ENCODE measurements at regions not wholly inside any gene's neighbourhood (a gene's known extent, or its start where the extent isn't known, plus 50 kb on each side); places are given as distances from the start of the nearest gene placed in this dataset.

- no peak for TF ChIP-seq CTCF (IDR thresholded peaks at IDR 0.05)
Observed at GRCh38 chr2:66889632-66889882, 454.6 kb downstream of the MEIS1 start.

GRCh38 chr2:66890166-66890742 is 455.3 kb downstream of the MEIS1 start:
- no peak overlapping the region for H3K27ac Mint-ChIP-seq
- no peaks in the 10 kb centered on the region for H3K27me3 Mint-ChIP-seq (ENCODE audit: low read depth, poor library complexity)

More at GRCh38 chr2:66889632-66889882, 454.6 kb downstream of the MEIS1 start:
- H3K27ac Mint-ChIP-seq: no peak overlapping the region
- peaks cover 9% of the 10 kb centered on the region for H3K9me3 Mint-ChIP-seq
- no peaks in the 10 kb centered on the region for H3K27me3 Mint-ChIP-seq (ENCODE audit: low read depth, poor library complexity)
- DNase-seq: no peak
- H3K4me3 Mint-ChIP-seq: no peak overlapping the region
- H3K4me1 Mint-ChIP-seq: peaks cover 36% of the 10 kb centered on the region
- H3K36me3 Mint-ChIP-seq (ENCODE audit: low read depth): peaks cover 10% of the 10 kb centered on the region

GRCh38 chr2:66895206-66895605 is 460.3 kb downstream of the MEIS1 start:
- no peaks in the 10 kb centered on the region for H3K9me3 Mint-ChIP-seq
- no peak for TF ChIP-seq CTCF (IDR thresholded peaks at IDR 0.05)
- DNase-seq: no peak
- H3K4me3 Mint-ChIP-seq: no peak overlapping the region
- no peaks in the 10 kb centered on the region for H3K4me1 Mint-ChIP-seq
- no peak overlapping the region for H3K27ac Mint-ChIP-seq
- peaks cover 5% of the 10 kb centered on the region for H3K27me3 Mint-ChIP-seq (ENCODE audit: low read depth, poor library complexity)
- no peaks in the 10 kb centered on the region for H3K36me3 Mint-ChIP-seq (ENCODE audit: low read depth)

More at GRCh38 chr2:66890166-66890742, 455.3 kb downstream of the MEIS1 start:
- Mint-ChIP-seq H3K4me3 (no peak overlapping the region), H3K36me3 (ENCODE audit: low read depth) (peaks cover 3% of the 10 kb centered on the region), H3K4me1 (peaks cover 34% of the 10 kb centered on the region), H3K9me3 (peaks cover 3% of the 10 kb centered on the region)
- no peak for DNase-seq
- TF ChIP-seq CTCF (IDR thresholded peaks at IDR 0.05): no peak

- Mint-ChIP-seq H3K27me3 (ENCODE audit: low read depth, poor library complexity) (peaks cover 5% of the 10 kb centered on the region), H3K4me1 (no peaks in the 10 kb centered on the region), H3K4me3 (no peak overlapping the region), H3K36me3 (ENCODE audit: low read depth) (no peaks in the 10 kb centered on the region), H3K9me3 (no peaks in the 10 kb centered on the region), H3K27ac (no peak overlapping the region)
- no peak for DNase-seq
- TF ChIP-seq CTCF (IDR thresholded peaks at IDR 0.05): no peak
Observed at GRCh38 chr2:66896131-66896530, 461.2 kb downstream of the MEIS1 start.

GRCh38 chr2:66897181-66897580 is 462.3 kb downstream of the MEIS1 start:
- H3K27me3 Mint-ChIP-seq (ENCODE audit: low read depth, poor library complexity): peaks cover 5% of the 10 kb centered on the region
- H3K4me3 Mint-ChIP-seq: no peak overlapping the region
- no peak for TF ChIP-seq CTCF (IDR thresholded peaks at IDR 0.05)
- H3K4me1 Mint-ChIP-seq: no peaks in the 10 kb centered on the region
- H3K9me3 Mint-ChIP-seq: no peaks in the 10 kb centered on the region
- DNase-seq: no peak
- no peaks in the 10 kb centered on the region for H3K36me3 Mint-ChIP-seq (ENCODE audit: low read depth)
- no peak overlapping the region for H3K27ac Mint-ChIP-seq

GRCh38 chr2:66897691-66898150 is 462.8 kb downstream of the MEIS1 start:
- no peak for TF ChIP-seq CTCF (IDR thresholded peaks at IDR 0.05)
- Mint-ChIP-seq H3K4me3 (no peak overlapping the region), H3K36me3 (ENCODE audit: low read depth) (no peaks in the 10 kb centered on the region), H3K27ac (no peak overlapping the region), H3K4me1 (peaks cover under 1% of the 10 kb centered on the region), H3K27me3 (ENCODE audit: low read depth, poor library complexity) (peaks cover 5% of the 10 kb centered on the region), H3K9me3 (no peaks in the 10 kb centered on the region)
- DNase-seq: no peak

All from nephron progenitor cell (in vitro differentiated cells).